Mesenchymal stem cell (in vitro differentiated cells and primary cell): ENCODE measurements at regions not wholly inside any gene's neighbourhood (a gene's known extent, or its start where the extent isn't known, plus 50 kb on each side); places are given as distances from the start of the nearest gene placed in this dataset.

Experiments
- DNase-seq: peaks from one replicate; pipeline ENCODE4 v3.0.0-alpha.2; 2013
- H2AFZ ChIP-seq: one replicate; pipeline ENCODE4 v1.6.1; 2013; ENCODE audit warnings: low read depth, mild to moderate bottlenecking, control low read depth, inconsistent platforms, low read length, moderate library complexity
- H2AK5ac ChIP-seq: 2 replicates; pipeline ENCODE4 v1.6.1; 2013; ENCODE audit warnings: low read length, moderate library complexity, mild to moderate bottlenecking, inconsistent platforms; ENCODE audit not compliant: severe bottlenecking
- H2BK120ac ChIP-seq: one replicate; pipeline ENCODE4 v1.6.1; 2013; ENCODE audit warnings: low read depth, mild to moderate bottlenecking, inconsistent platforms, low read length, moderate library complexity
- H2BK12ac ChIP-seq, 2 experiments: one replicate each; pipeline ENCODE4 v1.6.1; 2013; ENCODE audit warnings: inconsistent platforms in 2 of 2, low read length in 2 of 2, mild to moderate bottlenecking in 2 of 2, moderate library complexity in 2 of 2, control low read depth in 1 of 2
- H2BK15ac ChIP-seq: one replicate; pipeline ENCODE4 v1.6.1; 2013; ENCODE audit warnings: mild to moderate bottlenecking, low read depth, inconsistent platforms; ENCODE audit not compliant: poor library complexity, severe bottlenecking
- H2BK5ac ChIP-seq: 2 replicates; pipeline ENCODE4 v1.6.1; 2013; ENCODE audit warnings: low read depth, mild to moderate bottlenecking, low read length, control low read depth, inconsistent platforms; ENCODE audit not compliant: poor library complexity, severe bottlenecking
- H3K14ac ChIP-seq, 2 experiments: one replicate each; pipeline ENCODE4 v1.6.1; 2013; ENCODE audit warnings: inconsistent platforms in 2 of 2, low read length in 2 of 2, control low read depth in 1 of 2, mild to moderate bottlenecking in 1 of 2, moderate library complexity in 1 of 2
- H3K18ac ChIP-seq, 2 experiments: one replicate each; pipeline ENCODE4 v1.6.1; 2013; ENCODE audit warnings: inconsistent platforms in 2 of 2, low read length in 2 of 2, control low read depth in 1 of 2, low read depth in 1 of 2, mild to moderate bottlenecking in 1 of 2
- H3K23ac ChIP-seq, 2 experiments: one replicate each; pipeline ENCODE4 v1.6.1; 2013; ENCODE audit warnings: inconsistent platforms in 2 of 2, low read length in 2 of 2, mild to moderate bottlenecking in 2 of 2, moderate library complexity in 2 of 2, control low read depth in 1 of 2
- H3K27ac ChIP-seq: 2 replicates; pipeline ENCODE4 v1.5.1; 2013; ENCODE audit warnings: mild to moderate bottlenecking, moderate library complexity, low read length, control low read depth, inconsistent platforms; ENCODE audit not compliant: poor library complexity, severe bottlenecking
- H3K27me3 ChIP-seq, 2 experiments: 2 replicates each; pipeline versions ENCODE4 v1.6.1 to v1.7.0; 2013; ENCODE audit warnings: low read length in 2 of 2, mild to moderate bottlenecking in 2 of 2, moderate library complexity in 2 of 2, control low read depth in 1 of 2, inconsistent platforms in 1 of 2; ENCODE audit not compliant: control insufficient read depth in 1 of 2, insufficient read depth in 1 of 2
- H3K36me3 ChIP-seq, 2 experiments: 2 replicates each; pipeline versions ENCODE4 v1.6.1 to v1.7.0; 2013; ENCODE audit warnings: low read length in 2 of 2, control low read depth in 1 of 2, inconsistent platforms in 1 of 2, low read depth in 1 of 2, mild to moderate bottlenecking in 1 of 2; ENCODE audit not compliant: insufficient read depth in 2 of 2, control insufficient read depth in 1 of 2
- H3K4ac ChIP-seq, 2 experiments: one replicate each; pipeline ENCODE4 v1.6.1; 2013; ENCODE audit warnings: inconsistent platforms in 2 of 2, low read length in 2 of 2, mild to moderate bottlenecking in 2 of 2, moderate library complexity in 2 of 2, control low read depth in 1 of 2, low read depth in 1 of 2
- H3K4me1 ChIP-seq: 2 replicates; pipeline ENCODE4 v1.6.1; 2013; ENCODE audit warnings: low read depth, low read length, control low read depth; ENCODE audit not compliant: control insufficient read depth, insufficient read depth
- H3K4me2 ChIP-seq: 2 replicates; pipeline ENCODE4 v1.6.1; 2013; ENCODE audit warnings: low read length, mild to moderate bottlenecking, inconsistent platforms; ENCODE audit not compliant: poor library complexity, severe bottlenecking
- H3K4me3 ChIP-seq, 2 experiments: 2 replicates each; pipeline versions ENCODE4 v1.5.1 to v1.7.0; 2013; ENCODE audit warnings: low read length in 2 of 2, mild to moderate bottlenecking in 2 of 2, control low read depth in 1 of 2, low read depth in 1 of 2; ENCODE audit not compliant: insufficient read depth in 1 of 2
- H3K79me1 ChIP-seq: replicated peaks from 2 replicates; pipeline ENCODE4 v1.6.1; 2013; ENCODE audit warnings: mild to moderate bottlenecking, control low read depth, low read length, inconsistent platforms; ENCODE audit not compliant: poor library complexity, severe bottlenecking
- H3K9ac ChIP-seq: 2 replicates; pipeline ENCODE4 v1.7.0; 2013; ENCODE audit warnings: mild to moderate bottlenecking, low read length, moderate library complexity
- H3K9me3 ChIP-seq: 2 replicates; pipeline ENCODE4 v1.7.0; 2013; ENCODE audit warnings: mild to moderate bottlenecking, low read length; ENCODE audit not compliant: control insufficient read depth
- H4K8ac ChIP-seq: one replicate; pipeline ENCODE4 v1.6.1; 2013; ENCODE audit warnings: inconsistent platforms, mild to moderate bottlenecking, low read length, moderate library complexity
- H4K91ac ChIP-seq: one replicate; pipeline ENCODE4 v1.6.1; 2013; ENCODE audit warnings: mild to moderate bottlenecking, low read length, inconsistent platforms
- WGBS: methylation state at CpG from one replicate; pipeline ENCODE4 v1.1.7; 2013; ENCODE audit warnings: mixed read lengths; 5-methylcytosine and 5-hydroxymethylcytosine counted together

GRCh38 chrX:121902463-121902862, 855.1 kb downstream of the GLUD2 start:
- no peak overlapping the region for H4K91ac ChIP-seq
- H3K4ac ChIP-seq = no peak overlapping the region

GRCh38 chrX:121903961-121904360, 856.6 kb downstream of the GLUD2 start:
- H3K79me1 ChIP-seq = no peaks in the 10 kb centered on the region
- H3K18ac ChIP-seq = no peak overlapping the region
- no peak overlapping the region for H3K9ac ChIP-seq
- no peak overlapping the region for H3K27ac ChIP-seq
- no peak overlapping the region for H3K4me2 ChIP-seq
- no peak overlapping the region for H2AFZ ChIP-seq
- H3K4ac ChIP-seq = no peak overlapping the region
- no peak overlapping the region for H3K4me3 ChIP-seq
- no peak overlapping the region for H2BK5ac ChIP-seq
- H3K9me3 ChIP-seq = no peaks in the 10 kb centered on the region
- 77% methylated on average over 5 of the region's 7 CpGs for WGBS
- H3K27me3 ChIP-seq = no peaks in the 10 kb centered on the region
- H2BK12ac ChIP-seq = no peak overlapping the region
- no peak overlapping the region for H3K23ac ChIP-seq
- H2BK15ac ChIP-seq = no peak overlapping the region
- DNase-seq = no peak
- H3K36me3 ChIP-seq = no peaks in the 10 kb centered on the region
- no peaks in the 10 kb centered on the region for H3K4me1 ChIP-seq
- H2AK5ac ChIP-seq = no peak overlapping the region
- H3K14ac ChIP-seq = no peak overlapping the region
- H4K91ac ChIP-seq = no peak overlapping the region
- H2BK120ac ChIP-seq = no peak overlapping the region
- H4K8ac ChIP-seq = no peak overlapping the region

More at GRCh38 chrX:121902463-121902862, 855.1 kb downstream of the GLUD2 start:
- no peak overlapping the region for H2BK120ac ChIP-seq
- no peak overlapping the region for H3K18ac ChIP-seq
- H3K9me3 ChIP-seq = no peaks in the 10 kb centered on the region
- H4K8ac ChIP-seq = no peak overlapping the region
- no peak overlapping the region for H2BK5ac ChIP-seq
- DNase-seq = no peak
- H2AFZ ChIP-seq = no peak overlapping the region
- H3K27me3 ChIP-seq = no peaks in the 10 kb centered on the region
- no CpG with 5 or more reads among the region's 2 CpGs for WGBS
- no peak overlapping the region for H2BK12ac ChIP-seq
- no peak overlapping the region for H3K4me2 ChIP-seq
- H2BK15ac ChIP-seq = no peak overlapping the region
- no peak overlapping the region for H3K4me3 ChIP-seq
- H3K4me1 ChIP-seq = no peaks in the 10 kb centered on the region
- no peak overlapping the region for H3K9ac ChIP-seq
- no peak overlapping the region for H3K23ac ChIP-seq
- H3K27ac ChIP-seq = no peak overlapping the region
- no peaks in the 10 kb centered on the region for H3K36me3 ChIP-seq
- H2AK5ac ChIP-seq = no peak overlapping the region
- no peaks in the 10 kb centered on the region for H3K79me1 ChIP-seq
- no peak overlapping the region for H3K14ac ChIP-seq

- Histone ChIP-seq H3K27ac (no peak overlapping the region), H3K4ac (no peak overlapping the region), H3K18ac (no peak overlapping the region), H3K23ac (no peak overlapping the region), H3K4me3 (no peak overlapping the region), H3K36me3 (no peaks in the 10 kb centered on the region), H3K14ac (no peak overlapping the region), H3K4me1 (no peaks in the 10 kb centered on the region), H2AFZ (no peak overlapping the region), H3K9me3 (peaks cover 21% of the 10 kb centered on the region), H2AK5ac (no peak overlapping the region), H3K9ac (no peak overlapping the region), H2BK120ac (no peak overlapping the region), H4K8ac (no peak overlapping the region), H3K4me2 (no peak overlapping the region), H4K91ac (no peak overlapping the region), H3K79me1 (no peaks in the 10 kb centered on the region), H3K27me3 (no peaks in the 10 kb centered on the region), H2BK12ac (no peak overlapping the region), H2BK5ac (no peak overlapping the region), H2BK15ac (no peak overlapping the region)
- no peak for DNase-seq
- WGBS = 0% methylated on average over 1 of the region's 2 CpGs
Observed at GRCh38 chrX:121921258-121921657, 873.8 kb downstream of the GLUD2 start.

DNA sequence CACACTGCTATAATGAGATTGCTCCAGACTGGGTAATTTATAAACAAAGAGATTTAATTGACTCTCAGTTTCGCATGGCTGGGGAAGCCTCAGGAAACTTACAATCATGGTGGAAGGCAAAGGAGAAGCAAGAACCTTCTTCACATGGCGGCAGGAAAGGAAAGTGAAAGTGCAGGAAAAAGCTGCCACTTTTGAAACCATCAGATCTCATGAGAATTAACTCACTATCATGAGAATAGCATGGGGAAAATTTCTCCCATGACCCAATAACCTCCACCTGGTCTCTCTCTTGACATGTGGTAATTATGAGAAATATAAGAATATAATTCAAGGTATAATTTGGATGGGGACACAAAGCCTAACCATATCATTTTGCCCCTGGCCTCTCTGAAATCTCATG, 884.2 kb downstream of the GLUD2 start:
- H3K4me3 ChIP-seq = no peak overlapping the region
- no peak overlapping the region for H2BK5ac ChIP-seq
- no peaks in the 10 kb centered on the region for H3K4me1 ChIP-seq
- H3K4ac ChIP-seq = no peak overlapping the region
- WGBS = 86% methylated on average over 1 of the region's 2 CpGs
- H3K4me2 ChIP-seq = no peak overlapping the region
- H3K18ac ChIP-seq = no peak overlapping the region
- no peak overlapping the region for H2BK120ac ChIP-seq
- DNase-seq = no peak
- no peak overlapping the region for H4K8ac ChIP-seq
- no peaks in the 10 kb centered on the region for H3K9me3 ChIP-seq
- H2BK12ac ChIP-seq = no peak overlapping the region
- H3K36me3 ChIP-seq = no peaks in the 10 kb centered on the region
- H3K27me3 ChIP-seq = no peaks in the 10 kb centered on the region
- no peaks in the 10 kb centered on the region for H3K79me1 ChIP-seq
- H2AFZ ChIP-seq = no peak overlapping the region
- no peak overlapping the region for H2BK15ac ChIP-seq
- no peak overlapping the region for H4K91ac ChIP-seq
- no peak overlapping the region for H3K23ac ChIP-seq
- no peak overlapping the region for H3K27ac ChIP-seq
- no peak overlapping the region for H3K14ac ChIP-seq
- H3K9ac ChIP-seq = no peak overlapping the region
- H2AK5ac ChIP-seq = no peak overlapping the region
